ENCODE measurements at regions not wholly inside any gene's neighbourhood (a gene's known extent, or its start where the extent isn't known, plus 50 kb on each side); places are given as distances from the start of the nearest gene placed in this dataset.
"Not testable (repeated sequence)": the region's sequence is repeated elsewhere in the genome, so short reads cannot be mapped to it uniquely, and the experiment has no call there.

- DNase-seq (ENCODE audit: low spot score), result no peak
These were observed 693.4 kb downstream of the TOX3 start for GRCh38 chr16:51853586-51853985.

- DNase-seq (ENCODE audit: low spot score), result no peak
These were observed 694.1 kb downstream of the TOX3 start for GRCh38 chr16:51852892-51853291.

GRCh38 chr16:51851111-51851510 is 695.8 kb downstream of the TOX3 start:
- no peak for DNase-seq (ENCODE audit: low spot score)

GRCh38 chr16:51849715-51850114 is 697.2 kb downstream of the TOX3 start:
- no peak for DNase-seq (ENCODE audit: low spot score)

- no peak for DNase-seq (ENCODE audit: low spot score)
These were observed 694.7 kb upstream of the SALL1 start for GRCh38 chr16:51845586-51846305.

- peak; percentile 65 for DNase-seq (ENCODE audit: low spot score)
These were observed 688.8 kb upstream of the SALL1 start for GRCh38 chr16:51839727-51840462.

GRCh38 chr16:51834794-51835193 is 683.7 kb upstream of the SALL1 start:
- DNase-seq (ENCODE audit: low spot score), result no peak

GRCh38 chr16:51834133-51834532 is 683.1 kb upstream of the SALL1 start:
- no peak for DNase-seq (ENCODE audit: low spot score)

GRCh38 chr16:51831595-51832367 is 680.7 kb upstream of the SALL1 start:
- DNase-seq (ENCODE audit: low spot score), result no peak

- DNase-seq (ENCODE audit: low spot score), result not testable (repeated sequence)
These were observed 680.0 kb upstream of the SALL1 start for GRCh38 chr16:51831034-51831433.

GRCh38 chr16:51825779-51826178 is 674.7 kb upstream of the SALL1 start:
- no peak for DNase-seq (ENCODE audit: low spot score)

GRCh38 chr16:51822471-51822870 is 671.4 kb upstream of the SALL1 start:
- DNase-seq (ENCODE audit: low spot score), result no peak

GRCh38 chr16:51821527-51821926 is 670.5 kb upstream of the SALL1 start:
- DNase-seq (ENCODE audit: low spot score), result no peak

- no peak for DNase-seq (ENCODE audit: low spot score)
These were observed 669.1 kb upstream of the SALL1 start for GRCh38 chr16:51820176-51820575.

- DNase-seq (ENCODE audit: low spot score), result peak; percentile 55
These were observed 667.4 kb upstream of the SALL1 start for GRCh38 chr16:51818342-51818944.

- peak; percentile 30 for DNase-seq (ENCODE audit: low spot score)
These were observed 665.9 kb upstream of the SALL1 start for GRCh38 chr16:51816929-51817328.

GRCh38 chr16:51815523-51815922 is 664.5 kb upstream of the SALL1 start:
- no peak for DNase-seq (ENCODE audit: low spot score)

- DNase-seq (ENCODE audit: low spot score), result no peak
These were observed 663.5 kb upstream of the SALL1 start for GRCh38 chr16:51814617-51815016.

GRCh38 chr16:51813609-51814008 is 662.5 kb upstream of the SALL1 start:
- no peak for DNase-seq (ENCODE audit: low spot score)

GRCh38 chr16:51812945-51813344 is 661.9 kb upstream of the SALL1 start:
- DNase-seq (ENCODE audit: low spot score), result no peak

- DNase-seq (ENCODE audit: low spot score), result peak; percentile 12
These were observed 656.5 kb upstream of the SALL1 start for GRCh38 chr16:51807551-51807950.

GRCh38 chr16:51801635-51802034 is 650.6 kb upstream of the SALL1 start:
- DNase-seq (ENCODE audit: low spot score), result no peak
